HG02763 (cell line): ENCODE measurements at regions not wholly inside any gene's neighbourhood (a gene's known extent, or its start where the extent isn't known, plus 50 kb on each side); places are given as distances from the start of the nearest gene placed in this dataset.

Experiments
- ATAC-seq: cut with Tn5 transposase; IDR thresholded peaks from one replicate; pipeline ENCODE4 v1.9.1; 2021; ENCODE audit warnings: mild to moderate bottlenecking, moderate library complexity; ENCODE audit not compliant: unreplicated experiment

DNA sequence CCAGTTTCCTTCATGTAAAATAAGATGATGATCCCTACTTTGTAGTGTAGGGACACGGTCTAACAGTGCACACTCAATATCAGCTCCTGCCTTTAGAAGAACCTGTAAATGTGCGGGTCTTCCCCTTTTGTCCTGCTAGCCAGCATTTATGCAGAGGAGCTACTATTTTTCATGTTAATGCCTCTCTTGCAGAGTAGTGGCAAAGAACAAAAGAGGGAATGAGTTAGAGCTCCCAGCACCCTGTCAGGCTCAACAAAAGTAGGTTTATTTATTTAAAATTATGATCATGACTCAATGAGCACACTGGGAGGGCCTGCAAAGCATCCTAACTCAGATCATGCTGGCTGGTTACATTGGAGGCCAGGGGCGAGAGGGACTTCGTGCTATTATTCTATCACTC lies 414.5 kb upstream of the COBL start:
- no peak for ATAC-seq

- ATAC-seq, result no peak
Observed at GRCh38 chr7:51727441-51727840, 410.8 kb upstream of the COBL start.

- ATAC-seq, result no peak
Observed at GRCh38 chr7:51706851-51707250, 390.2 kb upstream of the COBL start.

GRCh38 chr7:51705701-51706100 lies 389.1 kb upstream of the COBL start:
- no peak for ATAC-seq

- no peak for ATAC-seq
Observed at GRCh38 chr7:51702673-51703072, 386.1 kb upstream of the COBL start.

GRCh38 chr7:51701935-51702334 lies 385.3 kb upstream of the COBL start:
- no peak for ATAC-seq

DNA sequence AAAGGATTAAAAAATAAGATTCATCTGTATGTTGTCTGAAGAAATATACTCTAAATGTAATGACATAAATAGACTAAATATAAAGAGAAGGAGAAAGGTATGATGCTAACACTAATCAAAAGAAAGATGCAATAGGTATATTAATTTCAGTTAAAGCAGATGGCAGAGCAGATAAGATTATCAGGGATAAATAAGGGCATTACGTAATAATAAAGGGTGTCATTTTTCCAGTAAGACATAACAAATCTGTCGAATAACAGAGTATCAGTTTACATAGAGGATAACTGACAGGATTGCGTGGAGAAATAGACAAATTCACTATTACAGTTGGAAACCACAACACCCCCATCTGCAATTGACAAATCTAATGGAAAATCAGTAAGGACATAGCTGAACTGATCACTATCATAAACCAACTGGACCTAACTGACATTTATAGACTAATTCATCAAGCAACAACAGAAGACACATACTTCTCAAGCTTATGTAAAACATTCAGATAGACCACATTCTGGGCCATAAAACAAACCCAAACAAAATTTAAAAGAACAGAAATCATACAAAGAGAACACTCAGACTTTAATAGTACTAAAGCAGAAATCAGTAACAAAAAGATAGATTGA lies 384.1 kb upstream of the COBL start:
- ATAC-seq, result no peak

GRCh38 chr7:51693258-51693657 lies 376.6 kb upstream of the COBL start:
- ATAC-seq, result no peak

DNA sequence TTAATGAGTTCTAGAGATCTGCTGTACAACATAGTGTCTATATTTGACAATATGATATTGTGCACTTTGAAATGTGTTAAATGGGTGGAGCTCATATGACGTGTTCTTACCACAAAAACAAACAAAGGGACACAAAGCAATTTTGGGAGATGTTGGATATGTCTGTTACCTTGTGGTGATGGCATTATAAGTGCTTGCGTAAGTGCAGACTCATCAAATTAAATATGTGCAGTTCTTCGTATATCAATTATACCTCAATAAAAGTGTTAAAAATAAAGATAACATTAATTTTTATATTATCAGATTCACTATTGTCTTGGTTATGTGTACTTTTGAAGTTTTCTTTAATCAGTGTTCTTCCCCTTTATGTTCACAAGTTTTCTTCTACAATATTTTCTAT lies 372.9 kb upstream of the COBL start:
- no peak for ATAC-seq

GRCh38 chr7:51685794-51686193 lies 369.2 kb upstream of the COBL start:
- no peak for ATAC-seq

DNA sequence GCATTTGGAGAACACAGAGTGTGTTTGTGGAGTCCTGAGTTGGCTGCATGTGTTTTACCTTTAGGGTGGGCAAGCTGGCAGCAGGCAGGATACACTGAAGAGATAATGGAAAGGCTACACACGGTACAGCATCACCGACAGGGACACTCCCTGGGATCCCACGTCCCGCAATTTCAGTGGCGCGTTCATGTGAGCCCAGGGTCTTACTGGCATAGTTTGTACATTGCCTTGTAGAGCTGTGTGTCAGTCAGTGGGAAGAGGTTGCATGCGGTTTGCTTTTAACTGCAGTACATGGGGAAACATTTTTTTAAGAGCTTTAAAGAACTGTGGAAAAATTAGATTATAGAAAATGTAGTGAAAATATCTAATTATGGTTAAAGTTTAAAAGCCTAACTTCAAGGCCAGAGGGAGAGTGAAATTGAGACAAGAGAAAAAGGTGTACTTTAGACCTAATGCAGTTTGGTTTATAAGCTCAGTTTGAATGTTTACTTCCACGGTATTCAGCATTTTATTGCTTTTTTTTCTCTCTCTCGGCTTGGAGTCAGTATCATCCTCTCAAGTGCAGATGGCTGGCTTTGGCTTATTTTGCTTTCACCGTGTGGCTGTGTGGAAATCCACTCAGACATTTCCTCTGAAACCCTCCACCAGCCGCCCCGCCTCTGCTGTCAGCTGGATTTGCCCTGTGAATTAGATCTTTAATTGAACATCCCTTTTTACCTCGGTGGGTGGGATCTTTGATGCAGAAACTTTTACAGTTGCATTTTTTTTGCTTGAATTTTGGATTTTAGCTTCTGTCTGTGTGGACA lies 364.2 kb upstream of the COBL start:
- ATAC-seq, result no peak

- no peak for ATAC-seq
Observed at GRCh38 chr7:51679358-51679757, 362.7 kb upstream of the COBL start.

DNA sequence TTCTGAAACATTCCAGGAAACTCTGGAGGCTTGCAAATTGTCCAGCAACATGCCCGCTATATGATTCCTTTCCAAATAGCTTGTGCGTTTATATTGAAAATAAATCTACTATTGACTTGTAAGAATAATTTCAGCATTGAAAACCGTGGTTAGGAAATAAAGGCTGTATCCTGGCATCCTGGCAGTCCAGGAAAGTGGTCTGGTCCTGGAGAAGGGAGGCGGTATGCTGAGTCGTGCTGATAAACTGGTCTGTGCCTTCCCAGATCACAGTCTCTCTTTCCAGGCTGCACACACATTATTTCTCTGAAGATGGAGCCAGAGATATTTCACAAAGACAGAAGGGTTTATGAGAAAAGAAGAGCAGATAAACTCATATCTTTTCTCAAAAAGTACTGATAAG lies 350.1 kb upstream of the COBL start:
- no peak for ATAC-seq

GRCh38 chr7:51666266-51666665 lies 349.7 kb upstream of the COBL start:
- no peak for ATAC-seq

- ATAC-seq, result no peak
Observed at GRCh38 chr7:51665045-51665780, 348.6 kb upstream of the COBL start.

GRCh38 chr7:51660516-51660915 lies 343.9 kb upstream of the COBL start:
- no peak for ATAC-seq

DNA sequence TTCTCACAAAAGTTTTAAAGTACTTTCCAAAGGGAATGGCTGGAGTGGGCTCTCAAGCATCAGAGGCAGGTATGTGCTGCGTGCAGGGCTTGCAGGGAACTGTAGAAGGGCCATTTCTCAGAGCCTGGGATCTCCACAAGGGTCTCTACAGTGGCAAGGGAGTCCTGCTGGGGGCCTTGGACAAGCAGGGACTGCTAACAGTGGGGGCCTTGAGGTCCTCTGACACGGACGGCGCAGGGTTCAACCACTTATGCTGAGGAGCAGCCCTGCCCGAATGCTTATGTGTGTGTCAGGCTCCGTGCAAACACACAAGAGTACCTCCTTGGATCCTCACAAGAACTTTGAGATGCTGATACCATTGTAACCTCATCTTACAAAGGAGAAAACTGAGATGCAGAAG lies 342.1 kb upstream of the COBL start:
- ATAC-seq, result no peak

GRCh38 chr7:51647931-51648351 lies 331.3 kb upstream of the COBL start:
- ATAC-seq, result no peak

- no peak for ATAC-seq
Observed at GRCh38 chr7:51647486-51647885, 330.9 kb upstream of the COBL start.

DNA sequence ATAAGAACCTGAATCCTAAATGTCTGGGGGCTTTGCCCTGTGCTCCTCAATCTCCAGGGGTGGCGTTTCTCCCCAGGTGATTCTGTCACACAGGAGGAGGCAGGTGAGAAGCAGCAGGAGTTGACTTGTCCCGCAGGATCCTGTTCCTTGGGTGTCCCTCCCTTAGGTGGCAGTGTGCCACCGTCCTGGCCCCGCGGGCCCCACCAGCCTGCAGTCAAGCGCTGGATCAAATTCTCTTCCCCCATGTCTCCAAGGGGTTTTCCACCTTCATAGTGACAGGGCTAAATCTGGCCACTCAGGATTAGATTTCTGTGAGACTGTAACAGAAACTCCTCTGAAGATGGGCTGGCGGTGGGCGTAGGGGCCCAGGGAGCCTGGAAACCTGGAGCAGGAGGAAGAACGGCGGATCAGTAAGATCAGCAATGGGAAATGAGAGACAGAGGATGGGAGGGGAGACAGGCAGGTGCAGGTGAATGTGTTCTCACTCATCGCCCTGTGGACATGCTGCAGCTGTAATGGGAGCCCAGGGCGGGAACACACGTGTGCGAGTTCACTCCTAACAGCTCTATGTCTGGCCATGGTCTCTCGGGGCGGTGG lies 329.2 kb upstream of the COBL start:
- ATAC-seq, result no peak

DNA sequence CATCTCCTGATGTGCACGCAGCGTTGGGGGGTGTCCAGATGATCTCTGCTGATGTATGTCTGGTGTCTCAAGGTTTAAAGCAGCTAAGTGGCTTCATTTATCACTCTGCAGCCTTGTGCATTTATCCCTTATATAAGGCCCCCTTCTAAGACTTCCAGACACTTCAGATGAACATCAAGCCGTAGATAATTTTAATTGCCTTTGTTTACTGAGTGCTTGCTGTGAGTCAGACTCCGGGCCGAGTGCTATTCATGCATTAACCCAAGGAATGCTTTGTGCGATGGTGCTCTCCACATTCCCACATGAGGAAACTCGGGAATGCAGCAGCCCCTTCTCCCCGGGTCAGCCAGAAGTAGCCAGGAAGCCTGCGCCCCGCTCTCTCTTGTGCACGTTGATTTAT lies 328.6 kb upstream of the COBL start:
- ATAC-seq, result no peak

DNA sequence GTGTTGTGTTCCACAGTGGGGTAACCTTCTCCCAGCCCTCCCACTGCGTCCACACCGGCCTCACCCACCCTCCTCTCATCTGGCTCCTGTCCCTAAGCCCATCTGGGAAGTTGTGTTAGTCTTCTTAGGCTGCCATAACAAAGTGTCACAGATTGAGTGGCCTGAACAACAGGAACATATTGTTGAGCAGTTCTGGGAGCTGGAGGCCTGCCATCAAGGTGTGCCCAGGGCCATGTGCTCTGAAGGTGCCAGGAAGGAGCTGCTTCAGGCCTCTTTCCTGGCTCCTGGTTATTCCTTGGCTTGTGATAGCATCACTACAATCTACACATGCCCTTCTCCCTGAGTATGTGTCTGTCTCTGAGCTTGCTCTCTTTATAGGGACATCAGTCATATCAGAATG lies 327.6 kb upstream of the COBL start:
- no peak for ATAC-seq
